Mucosa of descending colon (tissue), 3 donors: ENCODE measurements at regions not wholly inside any gene's neighbourhood (a gene's known extent, or its start where the extent isn't known, plus 50 kb on each side); places are given as distances from the start of the nearest gene placed in this dataset.

Experiments used
- ATAC-seq: fragments of 200-7000 bp; cut with Tn5 transposase; one replicate; pipeline ENCODE4 v1.9.1; 2020; ENCODE audit warnings: mild to moderate bottlenecking, moderate library complexity
- DNase-seq, 3 donors: peaks; one replicate each; pipeline ENCODE4 v3.0.0-alpha.2; 2020
- H3K36me3 ChIP-seq: fragments of 200-600 bp; one replicate; pipeline ENCODE4 v1.8.0; 2021; ENCODE audit warnings: low read depth, mild to moderate bottlenecking
- H3K4me1 ChIP-seq: fragments of 200-600 bp; one replicate; pipeline ENCODE4 v1.8.0; 2021; ENCODE audit warnings: low read depth, mild to moderate bottlenecking
- H3K4me3 ChIP-seq: fragments of 200-600 bp; one replicate; pipeline ENCODE4 v1.8.0; 2021; ENCODE audit warnings: mild to moderate bottlenecking
- H3K9me3 ChIP-seq: fragments of 200-600 bp; one replicate; pipeline ENCODE4 v1.8.0; 2021; ENCODE audit warnings: mild to moderate bottlenecking
- intact Hi-C, 2 donors: fragments of 100-400 bp; cut with DNase I in 1 of 2; cut with micrococcal nuclease in 1 of 2; formaldehyde crosslinking; loops; one replicate each; pipeline versions ENCODE4 v1.11.0 to v1.11.1; 2022; cut with DNase I, micrococcal nuclease
- TF ChIP-seq, protein P1 (sequence below): fragments of 200-600 bp; IDR thresholded peaks from one replicate; pipeline ENCODE4 v1.8.0; 2022; ENCODE audit warnings: antibody characterized with exemption, mild to moderate bottlenecking
- donor health status: DM: no; HTN: no; CAD: no; lungs with moderate emphysema.
- donor health status: DM: no; HTN: no; CAD: no.
- donor health status: DM: no; HTN: yes; CAD: no.

DNA sequence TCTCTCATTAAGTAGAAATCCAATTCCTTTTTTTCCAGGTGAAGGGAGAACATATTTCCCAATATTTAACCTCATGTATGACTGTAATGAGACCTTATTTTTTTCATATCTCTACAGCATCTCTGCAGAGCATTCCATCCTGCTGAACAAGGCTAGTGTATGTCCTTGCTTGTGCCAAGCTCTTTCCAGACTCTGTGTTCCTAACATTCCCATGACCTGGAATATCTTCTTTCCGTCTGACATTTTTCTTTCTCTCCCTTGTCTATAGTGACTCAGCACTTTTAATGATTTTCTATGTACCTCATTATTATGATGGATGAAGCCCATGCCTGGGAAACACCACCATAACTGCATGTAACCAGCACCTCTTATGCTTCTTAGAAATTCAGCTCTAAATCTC, 278.3 kb upstream of the NRIP1 start:
- Histone ChIP-seq H3K4me1 (no peaks in the 10 kb centered on the region), H3K4me3 (no peak overlapping the region), H3K36me3 (no peaks in the 10 kb centered on the region), H3K9me3 (no peaks in the 10 kb centered on the region)
- intact Hi-C loops: no loop called here
- DNase-seq: no peak
- TF ChIP-seq, protein P1, sequence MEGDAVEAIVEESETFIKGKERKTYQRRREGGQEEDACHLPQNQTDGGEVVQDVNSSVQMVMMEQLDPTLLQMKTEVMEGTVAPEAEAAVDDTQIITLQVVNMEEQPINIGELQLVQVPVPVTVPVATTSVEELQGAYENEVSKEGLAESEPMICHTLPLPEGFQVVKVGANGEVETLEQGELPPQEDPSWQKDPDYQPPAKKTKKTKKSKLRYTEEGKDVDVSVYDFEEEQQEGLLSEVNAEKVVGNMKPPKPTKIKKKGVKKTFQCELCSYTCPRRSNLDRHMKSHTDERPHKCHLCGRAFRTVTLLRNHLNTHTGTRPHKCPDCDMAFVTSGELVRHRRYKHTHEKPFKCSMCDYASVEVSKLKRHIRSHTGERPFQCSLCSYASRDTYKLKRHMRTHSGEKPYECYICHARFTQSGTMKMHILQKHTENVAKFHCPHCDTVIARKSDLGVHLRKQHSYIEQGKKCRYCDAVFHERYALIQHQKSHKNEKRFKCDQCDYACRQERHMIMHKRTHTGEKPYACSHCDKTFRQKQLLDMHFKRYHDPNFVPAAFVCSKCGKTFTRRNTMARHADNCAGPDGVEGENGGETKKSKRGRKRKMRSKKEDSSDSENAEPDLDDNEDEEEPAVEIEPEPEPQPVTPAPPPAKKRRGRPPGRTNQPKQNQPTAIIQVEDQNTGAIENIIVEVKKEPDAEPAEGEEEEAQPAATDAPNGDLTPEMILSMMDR: no peak
- no peak for ATAC-seq

DNA sequence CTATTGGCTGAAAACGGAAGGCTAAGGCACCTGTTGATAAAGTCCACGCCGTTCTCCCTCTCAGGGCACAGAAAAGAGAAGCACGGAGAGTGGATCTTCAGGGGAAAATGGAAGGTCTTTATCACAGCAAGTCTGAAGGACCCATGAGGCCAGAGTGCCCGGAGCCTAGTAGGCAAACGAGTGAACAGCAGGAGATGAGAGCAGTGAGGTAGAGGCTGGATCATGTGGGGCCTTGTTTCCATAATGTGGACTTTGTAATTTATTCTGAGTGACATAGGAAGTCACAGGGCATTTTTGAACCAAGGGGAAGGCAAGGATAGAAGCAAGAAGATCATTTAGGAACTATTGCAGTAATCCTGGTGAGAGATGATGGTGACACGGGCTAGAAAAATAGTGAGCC, 287.2 kb upstream of the NRIP1 start:
- no peaks in the 10 kb centered on the region for H3K36me3 ChIP-seq
- intact Hi-C loops: no loop called here
- DNase-seq: no peak
- no peaks in the 10 kb centered on the region for H3K4me1 ChIP-seq
- TF ChIP-seq, protein P1: no peak
- H3K4me3 ChIP-seq: no peak overlapping the region
- no peak for ATAC-seq
- no peaks in the 10 kb centered on the region for H3K9me3 ChIP-seq

DNA sequence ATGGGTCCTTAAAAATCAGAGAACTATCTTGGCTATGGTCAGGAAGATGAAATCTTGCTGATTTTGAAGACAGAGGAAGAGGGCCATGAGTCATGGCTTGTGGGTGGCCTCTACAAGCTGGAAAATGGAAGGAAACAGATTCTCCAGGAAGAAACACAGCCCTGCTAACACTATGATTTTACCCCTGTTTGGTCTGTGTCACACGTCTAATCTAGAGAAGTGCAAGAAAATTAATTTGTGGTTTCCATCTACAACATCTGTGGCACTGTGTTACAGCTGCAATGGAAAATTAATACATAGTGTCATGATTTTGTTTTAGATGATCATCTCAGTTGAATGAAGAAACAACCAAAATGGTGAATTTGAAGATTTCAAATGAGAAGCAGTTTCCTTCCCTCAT, 288.7 kb upstream of the NRIP1 start:
- TF ChIP-seq, protein P1: no peak
- intact Hi-C loops: no loop called here
- Histone ChIP-seq H3K4me3 (no peak overlapping the region), H3K9me3 (no peaks in the 10 kb centered on the region), H3K36me3 (no peaks in the 10 kb centered on the region), H3K4me1 (no peaks in the 10 kb centered on the region)
- ATAC-seq (no peak), DNase-seq (no peak)

DNA sequence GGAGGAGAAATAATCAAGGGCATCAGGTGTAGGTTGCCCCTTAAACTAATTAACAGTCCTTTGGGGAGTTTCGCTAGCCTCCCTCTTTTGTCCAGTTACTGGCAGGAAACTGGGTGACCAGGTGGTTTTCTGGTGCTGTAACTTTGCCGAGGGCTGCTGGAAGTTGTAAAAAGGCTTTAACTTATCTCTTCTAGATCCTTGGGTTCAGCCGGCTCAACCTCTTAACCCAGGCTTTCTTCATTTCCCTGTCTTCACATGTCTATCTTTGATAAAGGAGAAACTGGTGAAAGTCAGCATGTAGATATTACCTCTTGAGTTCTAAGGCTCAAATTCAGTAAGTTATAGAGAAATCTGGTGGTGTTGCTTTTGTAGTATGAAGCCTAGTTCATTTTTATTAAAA, 289.7 kb upstream of the NRIP1 start:
- no peak overlapping the region for H3K4me3 ChIP-seq
- no peak for DNase-seq
- H3K9me3 ChIP-seq: no peaks in the 10 kb centered on the region
- no peaks in the 10 kb centered on the region for H3K4me1 ChIP-seq
- no peak for ATAC-seq
- no peaks in the 10 kb centered on the region for H3K36me3 ChIP-seq
- TF ChIP-seq, protein P1: no peak
- intact Hi-C loops: no loop called here

DNA sequence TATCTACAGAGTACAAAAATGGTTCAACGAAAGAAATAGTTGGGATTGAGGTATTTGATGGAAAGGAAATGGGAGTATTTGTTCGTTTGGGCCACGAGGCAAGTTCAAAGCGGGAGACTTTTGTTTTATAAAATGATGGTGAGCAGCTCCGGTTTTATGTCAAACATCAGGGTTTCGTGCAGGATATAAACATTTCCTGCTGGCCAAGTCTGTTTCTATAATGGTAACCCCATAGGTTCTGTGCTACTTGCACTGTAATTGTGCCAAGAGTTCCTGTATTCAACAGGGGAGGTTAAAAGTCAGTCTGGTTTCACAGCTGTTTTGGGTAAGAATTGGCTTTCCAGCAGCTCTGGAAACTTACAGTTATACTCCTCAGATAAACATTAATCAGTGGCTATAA, 290.3 kb upstream of the NRIP1 start:
- DNase-seq (no peak), ATAC-seq (no peak)
- Histone ChIP-seq H3K36me3 (no peaks in the 10 kb centered on the region), H3K4me1 (no peaks in the 10 kb centered on the region), H3K4me3 (no peak overlapping the region), H3K9me3 (no peaks in the 10 kb centered on the region)
- intact Hi-C loops: no loop called here
- TF ChIP-seq, protein P1: no peak

DNA sequence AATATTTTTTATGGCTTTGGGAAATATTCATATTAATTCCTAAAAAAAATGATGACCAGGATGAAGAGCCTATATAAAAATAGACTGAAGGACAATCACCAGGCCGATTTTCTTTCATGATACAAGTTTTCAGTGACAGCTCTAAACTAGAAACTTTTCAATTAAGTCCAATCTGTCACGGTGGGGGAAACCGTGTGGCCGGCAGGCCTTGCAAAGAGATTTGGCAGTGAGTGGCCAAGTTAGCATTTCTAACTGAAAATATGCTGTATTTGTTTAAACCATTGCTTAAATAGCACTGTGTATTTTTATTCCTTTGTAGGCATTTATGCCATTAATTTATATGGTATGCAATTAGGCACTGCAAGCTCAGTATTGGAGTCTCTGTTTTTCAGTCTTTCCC, 294.5 kb upstream of the NRIP1 start:
- ATAC-seq: no peak
- TF ChIP-seq, protein P1: no peak
- Histone ChIP-seq H3K36me3 (no peaks in the 10 kb centered on the region), H3K9me3 (no peaks in the 10 kb centered on the region), H3K4me3 (no peak overlapping the region), H3K4me1 (peaks cover 6% of the 10 kb centered on the region)
- no peak for DNase-seq
- intact Hi-C loops: no loop called here
